ENCODE measurements at regions not wholly inside any gene's neighbourhood (a gene's known extent, or its start where the extent isn't known, plus 50 kb on each side); places are given as distances from the start of the nearest gene placed in this dataset.

DNA sequence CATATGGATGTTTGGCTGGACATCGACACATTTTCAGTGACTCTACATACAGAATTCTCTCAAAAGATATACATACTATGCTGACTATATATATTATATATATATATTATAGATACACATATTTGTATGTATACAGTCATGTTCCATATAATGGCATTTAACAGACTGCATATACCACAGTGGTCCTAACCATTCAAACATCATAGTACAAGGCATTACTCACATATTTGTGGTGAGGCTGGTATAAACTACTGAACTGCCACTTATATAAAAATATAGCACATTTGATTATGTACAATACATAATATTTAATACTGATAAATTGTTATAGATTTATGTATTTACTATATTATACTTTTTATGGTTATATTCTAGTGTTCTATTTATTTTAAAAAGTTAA lies 168.5 kb downstream of the IL15 start:
- DNase-seq (no peak), ATAC-seq (ENCODE audit: insufficient read depth, low FRiP score) (no peak)
- H3K36me3 ChIP-seq (ENCODE audit: control insufficient read depth in 4 of 4, insufficient read depth in 4 of 4, low read length in 4 of 4), result no peaks in the 10 kb centered on the region
- H3K9me3 ChIP-seq (ENCODE audit: control insufficient read depth in 4 of 4, insufficient read depth in 3 of 4, low read length in 3 of 4), result no peaks in the 10 kb centered on the region
- H3K4me3 ChIP-seq, result no peak overlapping the region
- TF ChIP-seq, protein P1, sequence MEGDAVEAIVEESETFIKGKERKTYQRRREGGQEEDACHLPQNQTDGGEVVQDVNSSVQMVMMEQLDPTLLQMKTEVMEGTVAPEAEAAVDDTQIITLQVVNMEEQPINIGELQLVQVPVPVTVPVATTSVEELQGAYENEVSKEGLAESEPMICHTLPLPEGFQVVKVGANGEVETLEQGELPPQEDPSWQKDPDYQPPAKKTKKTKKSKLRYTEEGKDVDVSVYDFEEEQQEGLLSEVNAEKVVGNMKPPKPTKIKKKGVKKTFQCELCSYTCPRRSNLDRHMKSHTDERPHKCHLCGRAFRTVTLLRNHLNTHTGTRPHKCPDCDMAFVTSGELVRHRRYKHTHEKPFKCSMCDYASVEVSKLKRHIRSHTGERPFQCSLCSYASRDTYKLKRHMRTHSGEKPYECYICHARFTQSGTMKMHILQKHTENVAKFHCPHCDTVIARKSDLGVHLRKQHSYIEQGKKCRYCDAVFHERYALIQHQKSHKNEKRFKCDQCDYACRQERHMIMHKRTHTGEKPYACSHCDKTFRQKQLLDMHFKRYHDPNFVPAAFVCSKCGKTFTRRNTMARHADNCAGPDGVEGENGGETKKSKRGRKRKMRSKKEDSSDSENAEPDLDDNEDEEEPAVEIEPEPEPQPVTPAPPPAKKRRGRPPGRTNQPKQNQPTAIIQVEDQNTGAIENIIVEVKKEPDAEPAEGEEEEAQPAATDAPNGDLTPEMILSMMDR (IDR thresholded peaks at IDR 0.05; ENCODE audit: control extremely low read depth, extremely low read depth), result no peak
- H3K27me3 ChIP-seq (ENCODE audit: control insufficient read depth in 3 of 3, insufficient read depth in 3 of 3, low read length in 2 of 3), result no peaks in the 10 kb centered on the region
- WGBS, 2 donors, result 90 to 96% methylated on average over 1 of the region's 1 CpG
- no peak overlapping the region for H3K9ac ChIP-seq (ENCODE audit: insufficient read depth in 1 of 2, low read length in 2 of 2)
- H3K27ac ChIP-seq (ENCODE audit: low read depth in 1 of 2, low read length in 1 of 2), result no peak overlapping the region
- no peaks in the 10 kb centered on the region for H3K4me1 ChIP-seq (ENCODE audit: control insufficient read depth in 5 of 5, insufficient read depth in 5 of 5, low read length in 5 of 5)

DNA sequence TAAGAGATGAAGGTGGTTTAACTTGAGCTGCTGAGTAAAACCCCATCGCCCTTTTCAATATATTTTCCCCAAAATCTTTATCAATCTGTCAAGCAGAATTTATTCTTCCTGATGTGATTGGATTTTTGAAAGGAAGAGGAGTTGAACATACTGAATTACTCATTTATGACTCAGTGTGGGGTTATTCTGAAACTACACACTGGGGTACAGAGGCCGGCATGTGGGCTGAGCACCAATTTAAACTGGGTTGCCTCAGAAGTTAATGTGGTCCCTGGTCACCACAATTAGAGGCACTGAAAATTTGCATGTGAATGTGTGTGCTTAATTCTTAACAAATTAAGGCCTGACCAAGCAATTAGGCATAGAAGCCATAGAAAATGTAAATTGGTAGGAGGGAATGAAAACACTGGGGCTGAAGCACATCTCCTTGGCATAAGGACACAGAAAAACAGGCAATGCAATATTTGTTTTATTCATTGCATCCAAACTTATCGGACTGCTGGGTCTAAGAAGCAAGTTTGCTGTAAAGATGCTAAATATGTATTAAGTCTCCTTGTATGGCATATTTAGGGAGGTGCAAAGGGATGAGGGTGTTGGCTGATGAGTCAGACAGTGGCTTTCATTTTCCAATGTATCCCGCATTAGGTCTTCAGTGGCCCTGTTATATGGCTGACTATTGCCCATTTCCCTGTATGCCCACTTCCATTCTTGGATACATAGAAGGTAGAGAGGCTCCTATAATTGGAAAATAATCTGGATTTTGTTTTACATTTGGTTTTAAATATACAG lies 170.9 kb downstream of the IL15 start:
- no peaks in the 10 kb centered on the region for H3K9me3 ChIP-seq (ENCODE audit: control insufficient read depth in 4 of 4, insufficient read depth in 3 of 4, low read length in 3 of 4)
- WGBS, 2 donors, result 86 to 97% methylated on average over 4 of the region's 4 CpGs
- DNase-seq (no peak), ATAC-seq (ENCODE audit: insufficient read depth, low FRiP score) (no peak)
- H3K9ac ChIP-seq (ENCODE audit: insufficient read depth in 1 of 2, low read length in 2 of 2), result no peak overlapping the region
- no peak overlapping the region for H3K4me3 ChIP-seq
- no peak overlapping the region for H3K27ac ChIP-seq (ENCODE audit: low read depth in 1 of 2, low read length in 1 of 2)
- H3K4me1 ChIP-seq (ENCODE audit: control insufficient read depth in 5 of 5, insufficient read depth in 5 of 5, low read length in 5 of 5), result no peaks in the 10 kb centered on the region
- H3K27me3 ChIP-seq (ENCODE audit: control insufficient read depth in 3 of 3, insufficient read depth in 3 of 3, low read length in 2 of 3), result no peaks in the 10 kb centered on the region
- TF ChIP-seq, protein P1 (IDR thresholded peaks at IDR 0.05; ENCODE audit: control extremely low read depth, extremely low read depth), result no peak
- H3K36me3 ChIP-seq (ENCODE audit: control insufficient read depth in 4 of 4, insufficient read depth in 4 of 4, low read length in 4 of 4), result no peaks in the 10 kb centered on the region

DNA sequence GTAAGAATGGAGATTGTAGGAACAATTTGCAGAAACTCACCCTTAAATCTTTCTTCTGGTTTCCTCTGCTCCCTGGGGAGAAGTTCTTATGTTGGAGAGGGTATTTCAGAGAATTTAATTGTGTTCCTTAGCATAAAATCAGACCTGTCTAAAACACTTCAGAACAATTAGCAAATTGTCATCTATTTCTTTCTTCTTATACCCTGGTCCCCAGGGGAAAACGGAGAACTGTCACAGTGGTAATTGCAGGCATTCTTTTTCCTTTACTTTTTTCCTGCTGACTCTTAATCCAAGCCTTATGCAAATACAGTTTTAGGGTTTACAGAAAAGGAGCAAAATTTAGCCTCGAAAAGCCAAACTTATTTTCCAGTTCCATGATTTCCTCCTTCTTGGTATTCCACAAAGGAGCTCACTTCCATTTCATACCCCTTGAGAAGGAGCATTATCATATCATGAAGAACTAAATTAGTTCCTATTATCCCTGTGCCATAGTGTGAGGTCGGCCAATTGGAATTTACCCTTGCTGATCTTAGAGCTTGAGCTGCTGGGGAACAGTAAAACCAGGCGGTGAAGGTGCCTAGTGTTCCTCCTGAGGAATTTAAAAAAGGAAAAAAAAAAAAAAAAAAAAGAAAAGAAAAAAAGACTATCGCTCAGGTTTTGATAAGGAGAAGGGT lies 173.8 kb downstream of the IL15 start:
- WGBS, 2 donors, result 80 to 86% methylated on average over 5 of the region's 5 CpGs
- Histone ChIP-seq H3K9ac (ENCODE audit: insufficient read depth in 1 of 2, low read length in 2 of 2) (no peak overlapping the region), H3K9me3 (ENCODE audit: control insufficient read depth in 4 of 4, insufficient read depth in 3 of 4, low read length in 3 of 4) (no peaks in the 10 kb centered on the region), H3K27ac (ENCODE audit: low read depth in 1 of 2, low read length in 1 of 2) (no peak overlapping the region), H3K4me1 (ENCODE audit: control insufficient read depth in 5 of 5, insufficient read depth in 5 of 5, low read length in 5 of 5) (no peaks in the 10 kb centered on the region), H3K36me3 (ENCODE audit: control insufficient read depth in 4 of 4, insufficient read depth in 4 of 4, low read length in 4 of 4) (no peaks in the 10 kb centered on the region), H3K4me3 (no peak overlapping the region), H3K27me3 (ENCODE audit: control insufficient read depth in 3 of 3, insufficient read depth in 3 of 3, low read length in 2 of 3) (no peaks in the 10 kb centered on the region)
- DNase-seq (no peak), ATAC-seq (ENCODE audit: insufficient read depth, low FRiP score) (no peak)
- TF ChIP-seq, protein P1 (IDR thresholded peaks at IDR 0.05; ENCODE audit: control extremely low read depth, extremely low read depth), result no peak
